HG03060 (cell line): ENCODE measurements at regions not wholly inside any gene's neighbourhood (a gene's known extent, or its start where the extent isn't known, plus 50 kb on each side); places are given as distances from the start of the nearest gene placed in this dataset.
"Not testable (repeated sequence)": the region's sequence is repeated elsewhere in the genome, so short reads cannot be mapped to it uniquely, and the experiment has no call there.

Experiments used
- ATAC-seq: cut with Tn5 transposase; IDR thresholded peaks from one replicate; pipeline ENCODE4 v1.9.1; 2021; ENCODE audit warnings: low read depth, moderate number of reproducible peaks; ENCODE audit not compliant: unreplicated experiment

DNA sequence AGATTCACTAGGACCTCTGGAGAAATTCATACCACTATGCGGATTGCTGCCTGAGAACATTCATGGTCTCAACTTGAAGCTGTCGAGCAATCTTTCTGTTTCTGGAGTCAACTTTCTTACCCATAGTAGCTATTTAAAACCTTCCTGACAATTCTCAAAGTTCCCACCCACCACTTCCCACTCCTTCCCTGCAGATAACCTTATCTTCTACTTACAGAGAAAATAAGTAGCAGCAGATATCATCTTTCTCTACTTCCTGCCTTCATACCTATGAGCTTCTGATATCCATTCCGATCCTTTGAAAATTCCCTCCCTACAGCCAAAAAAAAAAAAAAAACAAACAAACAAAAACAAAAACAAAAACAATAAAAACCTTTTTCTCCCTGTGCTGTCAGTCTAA is 81.2 kb upstream of the CYRIA start:
- ATAC-seq = no peak

DNA sequence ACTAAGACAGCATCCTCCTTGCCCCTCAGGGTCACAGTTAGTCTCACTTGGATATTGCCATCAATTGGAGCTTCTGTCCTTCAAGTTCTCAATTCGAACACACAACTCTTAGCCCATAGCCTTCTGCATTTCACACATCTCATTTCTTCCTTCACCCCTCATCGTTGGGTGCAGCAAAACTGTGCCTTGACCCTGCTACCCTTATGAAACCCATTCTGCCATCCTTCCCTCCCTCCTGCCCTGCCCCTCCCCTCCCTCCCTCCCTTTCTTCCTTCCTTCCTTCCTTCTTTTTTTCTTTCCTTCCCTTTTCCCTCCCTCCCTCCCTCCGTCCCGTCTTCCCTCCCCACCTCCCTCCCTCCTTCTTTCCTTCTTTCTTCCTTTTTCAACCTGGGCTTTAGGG is 80.7 kb upstream of the CYRIA start:
- ATAC-seq = no peak

DNA sequence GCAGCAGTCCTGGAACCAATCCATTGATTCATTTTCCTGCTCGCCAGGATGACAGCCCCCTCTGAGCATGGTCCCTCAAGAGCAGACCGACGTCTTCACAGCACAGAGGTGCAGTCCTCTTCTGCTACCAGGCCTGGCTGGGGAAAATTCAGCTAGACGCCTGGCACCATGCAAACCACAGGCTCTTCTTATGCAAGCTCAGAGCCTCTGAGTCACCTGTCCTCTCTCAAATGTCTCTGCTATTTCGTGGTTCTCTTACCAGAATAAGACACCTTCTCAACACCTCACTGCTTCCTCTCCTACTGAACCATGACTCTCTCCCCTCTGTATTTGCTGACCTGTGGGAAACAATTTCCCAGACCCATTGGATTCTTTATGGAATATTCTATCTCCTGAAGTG is 79.8 kb upstream of the CYRIA start:
- ATAC-seq = no peak

DNA sequence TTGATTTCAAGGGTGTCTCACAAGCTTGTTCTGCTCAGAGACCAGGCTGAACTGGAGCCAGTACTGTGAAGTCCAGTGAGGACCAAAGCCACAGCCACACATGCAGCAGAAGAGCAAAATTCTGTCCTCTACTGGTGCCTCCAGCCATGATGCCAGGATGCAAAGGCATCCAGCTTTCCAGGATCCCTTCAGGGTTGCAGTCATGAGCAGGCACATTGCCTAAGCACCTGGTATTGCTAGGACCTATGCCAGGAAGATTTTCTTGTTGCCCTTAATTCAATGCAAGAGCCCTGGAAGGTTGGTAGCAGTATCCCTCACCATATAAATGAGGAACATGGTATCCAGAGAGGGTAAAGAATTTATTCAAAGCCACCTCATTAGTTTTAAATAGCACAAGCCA is 78.9 kb upstream of the CYRIA start:
- no peak for ATAC-seq

DNA sequence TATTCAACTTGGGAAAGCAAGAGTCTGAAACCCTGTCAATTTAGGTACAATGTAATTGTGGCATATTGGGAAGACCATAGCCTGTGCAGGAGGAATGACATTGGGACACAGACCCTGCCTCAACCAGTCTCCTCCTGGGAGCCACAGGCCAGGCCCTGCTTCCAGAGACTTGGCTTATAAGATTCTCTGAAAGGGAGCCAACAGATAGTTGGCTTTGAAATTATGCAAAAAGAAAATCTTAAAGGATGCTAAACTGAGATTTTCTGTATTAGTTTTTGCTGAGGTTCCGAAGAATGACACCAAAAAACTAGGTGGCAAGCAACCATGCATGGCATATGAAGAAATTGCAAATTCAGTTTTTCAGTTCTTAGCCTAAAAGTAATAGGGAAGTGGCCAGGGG is 76.4 kb upstream of the CYRIA start:
- ATAC-seq = no peak

DNA sequence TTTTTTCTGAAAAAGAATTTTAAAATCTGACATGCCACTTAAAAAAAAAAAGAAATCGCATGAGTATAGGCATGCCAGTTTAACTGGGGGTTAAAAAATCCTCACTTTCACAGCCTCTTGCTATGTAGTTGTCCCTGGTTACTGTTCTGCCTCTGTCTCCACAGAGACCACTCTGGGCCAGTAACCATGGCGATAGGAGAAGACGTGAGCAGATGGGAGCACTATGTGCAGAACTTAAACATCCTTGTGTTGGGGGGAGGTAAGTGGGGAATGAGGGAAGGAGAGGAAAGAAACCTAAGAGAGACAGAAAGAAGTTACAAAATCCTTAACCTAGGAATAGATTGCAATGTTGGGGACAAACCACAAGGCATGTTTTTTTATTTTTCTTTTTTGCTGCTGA is 75.9 kb upstream of the CYRIA start:
- no peak for ATAC-seq

DNA sequence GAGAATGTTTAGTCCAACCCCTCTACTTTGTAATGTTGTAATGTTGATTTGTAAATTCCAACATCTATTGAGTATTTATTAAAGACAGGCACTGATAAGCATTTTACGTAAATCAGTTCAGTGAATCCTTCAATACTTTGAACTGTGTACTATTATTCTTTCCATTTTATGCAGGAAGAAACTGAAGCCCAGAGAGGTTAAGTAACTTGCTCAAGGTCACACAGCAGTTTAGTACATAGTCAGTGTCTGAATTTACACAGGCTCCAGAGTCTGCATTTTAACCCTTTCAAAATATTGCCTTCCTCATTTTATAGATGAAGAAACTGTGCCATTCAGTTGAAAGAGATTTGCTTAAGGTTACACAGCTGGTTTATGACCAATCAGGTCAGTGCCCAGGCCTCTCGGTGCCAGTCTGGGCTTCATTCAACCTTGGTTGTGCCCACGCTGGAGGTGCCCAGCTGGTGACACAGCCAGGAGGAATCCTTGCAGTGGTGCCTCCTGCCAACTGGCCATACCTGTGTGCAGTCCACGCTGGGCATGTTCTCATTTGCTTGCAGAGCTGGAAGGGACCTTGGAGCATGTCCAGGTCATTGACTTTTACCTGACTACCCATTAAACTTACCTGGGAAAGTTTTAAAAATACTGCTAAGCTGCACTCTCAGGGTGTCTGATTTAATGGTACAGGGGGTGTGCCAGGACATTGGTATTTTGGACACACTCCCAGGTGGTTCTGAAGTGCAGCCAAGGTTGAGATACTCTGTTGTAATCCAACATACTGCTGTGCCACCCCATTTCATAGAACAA is 74.3 kb upstream of the CYRIA start:
- ATAC-seq = no peak

DNA sequence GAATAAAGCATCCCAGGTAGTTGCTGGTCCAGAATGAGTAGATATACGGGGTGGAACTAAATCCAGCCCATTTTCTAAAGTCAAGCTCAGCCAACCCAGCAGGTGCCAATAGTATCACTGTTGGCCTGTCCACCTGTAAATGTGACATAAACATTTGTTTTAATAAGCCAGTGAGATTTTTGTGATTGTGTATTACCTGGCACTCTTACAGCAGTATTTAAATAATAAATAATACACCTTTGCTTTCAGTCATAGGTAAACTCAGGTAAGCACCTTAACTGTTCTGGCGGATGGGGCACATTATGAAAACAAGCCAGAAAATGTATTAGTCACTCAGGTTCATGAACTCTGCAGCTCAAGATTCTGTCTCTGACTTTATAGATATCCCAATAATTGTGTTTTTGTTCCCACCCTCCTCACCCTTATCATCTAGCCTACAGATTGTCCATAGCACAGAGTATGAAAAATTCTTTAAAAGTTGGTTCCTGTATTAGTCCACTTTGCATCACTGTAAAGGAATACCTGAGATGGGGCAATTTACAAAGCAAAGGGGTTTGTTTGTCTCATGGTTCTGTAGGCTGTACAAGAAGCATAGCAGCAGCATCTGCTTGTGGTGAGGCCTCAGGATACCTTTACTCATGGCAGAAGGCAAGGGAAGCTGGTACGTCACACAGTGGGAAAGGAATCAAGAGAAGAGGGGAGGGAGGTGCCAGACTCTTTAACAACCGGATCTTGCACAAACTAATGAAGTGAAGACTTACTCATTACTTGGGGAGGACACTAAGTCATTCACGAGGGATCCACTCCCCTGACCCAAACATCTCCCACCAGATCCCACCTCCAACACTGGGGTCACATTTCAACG is 73.0 kb upstream of the CYRIA start:
- ATAC-seq = no peak

DNA sequence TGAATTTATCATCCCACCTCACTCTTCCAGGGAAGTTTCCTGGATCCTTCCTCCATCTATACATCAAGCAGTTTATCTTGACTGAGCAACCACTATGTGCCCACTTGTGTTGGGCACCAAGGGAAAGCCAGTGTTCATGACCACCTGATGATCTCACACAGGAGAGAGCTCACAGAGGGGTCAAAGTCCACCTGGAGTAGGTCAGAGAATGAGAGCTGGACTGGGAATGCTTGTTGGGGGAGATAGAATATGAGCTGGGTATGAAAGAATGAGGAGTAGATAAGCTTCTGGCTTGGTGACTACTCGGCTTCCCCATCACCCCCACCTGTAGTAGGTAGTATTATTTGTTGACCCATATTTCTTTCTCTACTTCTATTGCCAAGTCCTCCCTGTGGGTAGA is 72.2 kb upstream of the CYRIA start:
- no peak for ATAC-seq

DNA sequence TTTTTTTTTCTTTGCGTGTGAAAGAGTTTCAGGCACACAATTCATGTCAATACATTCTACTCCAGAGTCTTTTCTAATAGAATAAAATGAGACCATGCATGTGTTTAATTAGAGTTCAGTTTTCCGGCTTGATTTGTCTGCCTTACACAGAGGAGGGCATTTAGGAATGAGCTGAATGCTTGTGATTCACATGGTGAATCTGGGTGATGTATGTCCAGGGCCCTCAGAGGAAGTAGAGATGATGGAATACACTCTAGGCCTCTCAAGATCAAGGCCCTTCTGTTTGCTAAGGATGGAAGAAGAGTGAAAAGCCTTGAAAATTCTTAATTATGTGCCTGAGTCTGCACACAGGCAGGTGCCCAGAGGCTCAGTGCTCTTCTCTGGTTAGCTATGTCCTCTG is 71.0 kb upstream of the CYRIA start:
- no peak for ATAC-seq

DNA sequence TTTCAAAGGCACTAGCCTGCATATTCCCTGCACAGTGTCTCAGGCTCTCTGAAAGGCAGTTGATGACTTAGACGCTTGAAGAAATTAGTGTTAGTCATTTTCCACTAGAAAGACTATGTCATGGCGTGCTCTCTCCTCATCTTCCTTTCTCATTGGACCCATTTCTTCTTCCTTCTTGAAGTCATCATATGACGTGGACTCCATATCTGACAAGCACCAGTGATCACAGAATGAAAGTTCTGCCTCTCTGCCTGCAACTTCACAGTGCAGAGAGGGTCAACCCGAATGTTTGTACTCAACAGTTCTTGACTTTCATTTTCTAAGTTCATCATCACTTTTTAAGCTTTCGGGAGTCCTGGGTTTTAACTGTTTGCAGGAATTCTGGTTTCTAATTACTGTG is 63.7 kb upstream of the CYRIA start:
- ATAC-seq = peak; percentile 47

DNA sequence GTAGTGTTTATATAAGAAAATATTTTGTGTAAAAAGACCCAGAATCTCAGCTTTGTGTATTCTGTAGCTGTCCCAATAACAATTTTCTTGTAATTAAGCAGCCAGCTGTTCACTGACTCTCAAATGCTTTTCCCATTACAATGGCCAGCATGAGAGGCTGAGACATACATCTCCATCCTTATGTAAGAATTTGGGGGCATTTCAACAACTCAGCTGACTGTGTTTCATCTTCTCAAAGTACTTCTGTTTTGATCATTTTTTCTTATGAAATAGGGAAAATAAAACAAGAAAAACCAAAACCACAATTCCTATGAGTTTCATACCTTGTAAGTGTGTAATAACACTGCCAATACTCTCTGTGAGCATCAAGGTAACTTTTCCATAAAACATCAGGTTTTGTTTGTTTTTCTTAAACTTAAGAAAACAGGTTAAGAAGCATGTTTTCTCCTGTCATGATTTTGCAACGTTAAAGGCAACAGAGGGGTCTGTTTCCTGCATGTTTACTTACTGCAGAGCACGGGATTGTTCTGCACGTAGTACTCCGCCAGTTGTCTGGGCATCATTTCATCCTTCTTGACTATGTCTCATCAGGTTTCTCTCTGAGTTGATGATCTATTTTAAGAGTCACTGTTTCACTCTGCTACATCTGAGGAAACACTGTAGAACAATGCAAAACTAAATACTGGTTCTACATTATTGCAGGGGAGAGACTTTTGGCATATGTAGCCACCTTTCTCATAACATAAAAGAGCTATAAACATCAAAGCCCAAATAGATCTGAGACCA is 62.9 kb upstream of the CYRIA start:
- ATAC-seq = no peak

DNA sequence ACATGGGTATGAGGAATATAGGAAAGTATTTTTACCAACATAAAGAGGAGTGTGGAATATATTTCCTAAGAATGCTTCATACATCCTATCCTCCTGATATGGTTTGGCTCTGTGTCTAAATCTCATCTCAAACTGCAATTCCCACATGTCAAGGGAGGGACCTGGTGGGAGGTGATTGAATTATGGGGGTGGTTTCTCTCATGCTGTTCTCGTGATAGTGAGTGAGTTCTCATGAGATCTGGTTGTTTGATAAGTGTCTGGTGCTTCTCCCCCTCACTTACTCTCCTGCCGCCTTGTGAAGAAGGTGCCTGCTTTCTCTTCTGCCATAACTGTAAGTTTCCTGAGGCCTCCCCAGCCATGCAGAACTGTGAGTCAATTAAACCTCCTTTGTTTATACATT is 62.2 kb upstream of the CYRIA start:
- ATAC-seq = not testable (repeated sequence)

DNA sequence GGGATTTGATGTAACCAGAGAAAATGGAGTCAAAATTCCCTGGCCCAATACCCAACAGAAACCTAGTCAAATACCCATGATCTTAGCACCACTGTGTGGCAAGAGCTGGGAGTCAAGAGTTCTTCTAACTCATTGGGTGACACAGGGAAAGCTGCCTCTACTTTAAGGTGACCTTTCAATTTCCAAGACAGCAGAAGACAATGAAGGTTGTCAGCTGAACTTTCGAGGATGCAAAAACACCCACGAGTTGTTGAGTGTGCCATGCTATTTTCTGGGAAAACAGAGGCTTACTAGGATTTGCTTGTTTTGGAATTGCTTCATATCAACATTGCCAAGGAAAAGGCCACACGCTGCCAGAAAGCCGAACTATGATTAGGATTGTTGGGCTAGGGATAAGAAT is 61.6 kb upstream of the CYRIA start:
- no peak for ATAC-seq

DNA sequence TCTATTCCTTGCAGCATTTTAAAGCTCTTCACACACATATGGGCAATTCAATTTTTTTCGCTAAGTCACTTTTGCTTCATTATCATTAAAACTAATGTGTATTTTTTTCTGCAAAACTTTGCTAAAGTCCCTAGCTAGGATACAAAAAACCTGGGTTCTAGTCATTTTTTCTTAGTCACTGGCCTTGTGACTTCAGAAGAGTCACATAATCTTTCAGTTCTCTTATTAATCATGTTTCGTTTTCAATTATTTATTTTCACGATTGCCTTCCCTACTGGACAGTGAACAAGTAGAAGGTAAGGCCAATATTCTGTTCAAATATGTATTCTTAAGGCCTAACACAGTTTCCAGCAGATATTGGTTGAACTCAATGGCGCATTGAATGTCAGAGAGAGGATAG is 60.9 kb upstream of the CYRIA start:
- no peak for ATAC-seq

DNA sequence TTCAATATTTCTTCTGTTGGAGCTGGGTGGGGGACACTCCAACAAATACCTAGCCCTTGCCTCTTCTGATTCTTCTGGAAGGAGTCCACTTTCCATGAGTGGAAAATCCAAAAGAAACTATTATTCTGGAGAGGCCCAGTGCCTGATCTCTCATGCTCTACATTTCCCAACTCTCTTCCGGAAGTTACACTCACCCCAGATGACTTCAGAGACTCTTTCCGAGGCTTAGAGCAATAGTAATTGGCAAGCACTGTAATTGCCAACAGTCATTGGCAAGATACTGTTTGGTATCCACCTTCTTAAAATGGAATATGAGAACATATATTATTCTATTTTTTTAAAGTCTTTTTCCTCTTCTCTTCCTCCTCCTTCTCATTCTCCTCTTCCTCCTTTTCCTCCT is 60.5 kb upstream of the CYRIA start:
- ATAC-seq = no peak

DNA sequence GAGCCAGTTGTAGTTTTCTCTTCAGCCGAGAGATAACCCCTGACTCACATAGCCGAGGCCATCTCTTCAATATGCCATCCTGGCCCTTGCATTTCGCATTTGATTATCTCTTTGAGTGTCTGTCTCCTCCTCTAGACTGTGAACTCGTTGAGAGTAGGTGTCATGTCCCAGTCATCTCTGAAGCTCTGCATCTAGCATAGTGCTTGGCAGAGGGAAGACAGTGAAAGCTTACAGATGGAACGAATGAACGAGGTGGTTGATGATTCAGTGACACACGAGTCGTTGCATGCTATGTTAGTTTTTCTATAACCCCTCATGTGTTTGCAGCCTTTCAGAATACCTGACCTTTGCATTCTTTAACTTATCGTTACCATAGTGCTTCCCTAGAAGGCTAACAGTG is 59.9 kb upstream of the CYRIA start:
- ATAC-seq = no peak

DNA sequence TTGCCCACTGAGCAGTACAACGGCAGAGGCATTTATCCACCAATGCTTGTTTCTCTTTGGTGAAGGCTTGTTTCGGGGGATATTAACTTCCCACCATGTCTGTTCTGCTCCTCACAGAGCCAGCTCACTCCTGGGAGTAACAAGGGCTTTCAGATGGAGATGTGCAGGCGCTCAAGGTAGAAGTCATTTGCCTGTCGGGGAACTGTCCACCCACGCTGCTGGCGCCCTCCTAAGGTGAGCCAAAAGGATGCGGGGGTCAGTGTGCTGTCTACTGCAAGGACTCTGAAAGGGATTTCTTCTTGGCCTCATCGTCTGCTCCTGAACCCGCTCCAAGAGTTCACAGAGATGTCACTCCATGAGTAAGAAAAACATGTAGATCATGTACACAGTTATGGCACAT is 57.0 kb upstream of the CYRIA start:
- no peak for ATAC-seq

DNA sequence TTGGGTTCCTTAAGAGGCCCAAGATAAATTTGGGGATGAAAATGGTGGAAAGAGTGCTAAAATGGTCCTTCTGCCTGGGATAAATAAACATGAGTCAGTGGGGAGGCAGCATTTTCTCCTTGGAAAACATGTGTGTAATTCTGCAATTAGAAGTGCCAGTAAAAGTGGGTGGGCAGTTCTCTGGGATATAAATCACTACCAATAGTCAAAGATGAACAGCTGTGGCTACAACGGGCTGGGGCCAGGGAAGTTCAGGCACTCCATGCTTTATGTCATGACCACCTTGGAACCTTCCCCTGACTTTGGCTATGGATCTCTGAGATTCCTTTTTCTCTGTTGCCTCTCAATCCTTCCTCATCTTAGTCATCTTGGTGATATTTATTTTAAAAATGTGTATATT is 56.5 kb upstream of the CYRIA start:
- ATAC-seq = no peak

DNA sequence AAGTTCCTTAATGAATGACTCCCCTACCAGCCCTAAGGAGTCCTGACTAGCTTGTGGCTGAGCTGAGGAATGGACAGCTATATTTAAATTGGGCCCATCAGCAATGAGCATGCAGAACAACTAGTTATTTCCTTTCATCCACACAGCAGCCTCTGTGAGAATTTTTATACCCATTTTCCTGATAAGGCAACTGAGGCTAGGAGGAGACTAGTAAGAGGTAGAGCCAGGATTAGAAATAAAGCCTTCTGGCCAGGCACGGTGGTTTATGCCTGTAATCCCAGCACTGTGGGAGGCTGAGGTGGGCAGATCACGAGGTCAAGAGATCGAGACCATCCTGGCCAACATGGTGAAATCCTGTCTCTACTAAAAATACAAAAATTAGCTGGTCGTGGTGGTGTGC is 55.9 kb upstream of the CYRIA start:
- not testable (repeated sequence) for ATAC-seq

DNA sequence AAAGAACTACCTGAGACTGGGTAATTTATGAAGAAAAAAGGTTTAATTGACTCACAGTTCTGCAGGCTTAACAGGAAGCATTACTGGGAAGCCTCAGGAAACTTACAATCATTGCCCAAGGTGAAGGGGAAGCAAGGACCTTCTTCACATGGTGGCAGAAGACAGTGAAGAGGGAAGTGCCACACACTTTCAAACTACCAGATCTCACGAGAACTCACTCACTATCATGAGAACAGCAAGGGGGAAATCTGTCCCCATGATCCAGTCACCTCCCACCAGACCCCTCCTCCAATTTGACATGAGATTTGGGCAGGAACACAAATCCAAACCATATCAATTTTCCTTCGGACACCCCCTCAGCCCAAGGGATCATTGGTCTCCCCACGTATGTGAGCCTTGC is 55.1 kb upstream of the CYRIA start:
- not testable (repeated sequence) for ATAC-seq
